IPS-NIHi11 (cell line): ENCODE measurements at regions not wholly inside any gene's neighbourhood (a gene's known extent, or its start where the extent isn't known, plus 50 kb on each side); places are given as distances from the start of the nearest gene placed in this dataset.
A peak's percentile ranks its signal among the peaks of the same experiment; 100 is the strongest.
"Not testable (repeated sequence)": the region's sequence is repeated elsewhere in the genome, so short reads cannot be mapped to it uniquely, and the experiment has no call there.

ENCODE experiments used
- DNase-seq: peaks from one replicate; pipeline ENCODE4 v3.0.0; 2012; ENCODE audit warnings: mixed read lengths, low spot score

- DNase-seq: no peak
Observed at GRCh38 chr1:38175121-38175520, 128.5 kb upstream of the POU3F1 start.

- DNase-seq: no peak
Observed at GRCh38 chr1:38173848-38174247, 127.3 kb upstream of the POU3F1 start.

- no peak for DNase-seq
Observed at GRCh38 chr1:38173157-38173831, 126.7 kb upstream of the POU3F1 start.

GRCh38 chr1:38169121-38169520, 122.5 kb upstream of the POU3F1 start:
- DNase-seq: no peak

- no peak for DNase-seq
Observed at GRCh38 chr1:38168365-38168764, 121.8 kb upstream of the POU3F1 start.

- DNase-seq: peak; percentile 25
Observed at GRCh38 chr1:38166461-38166860, 119.9 kb upstream of the POU3F1 start.

- DNase-seq: no peak
Observed at GRCh38 chr1:38153778-38154470, 107.3 kb upstream of the POU3F1 start.

GRCh38 chr1:38153066-38153777, 106.6 kb upstream of the POU3F1 start:
- peak; percentile 28 for DNase-seq

- DNase-seq: peak; percentile 28
Observed at GRCh38 chr1:38152351-38153065, 105.9 kb upstream of the POU3F1 start.

- DNase-seq: no peak
Observed at GRCh38 chr1:38151399-38151798, 104.8 kb upstream of the POU3F1 start.

- not testable (repeated sequence) for DNase-seq
Observed at GRCh38 chr1:38146079-38146478, 99.5 kb upstream of the POU3F1 start.

GRCh38 chr1:38142606-38143005, 96.0 kb upstream of the POU3F1 start:
- DNase-seq: no peak

- peak; percentile 23 for DNase-seq
Observed at GRCh38 chr1:38141483-38141882, 94.9 kb upstream of the POU3F1 start.

GRCh38 chr1:38139738-38140487, 93.3 kb upstream of the POU3F1 start:
- DNase-seq: peak; percentile 59

- peak; percentile 66 for DNase-seq
Observed at GRCh38 chr1:38138498-38139233, 92.1 kb upstream of the POU3F1 start.

GRCh38 chr1:38137164-38137563, 90.6 kb upstream of the POU3F1 start:
- no peak for DNase-seq

- DNase-seq: peak; percentile 36
Observed at GRCh38 chr1:38135625-38136414, 89.2 kb upstream of the POU3F1 start.

GRCh38 chr1:38134294-38134755, 87.7 kb upstream of the POU3F1 start:
- DNase-seq: no peak

- no peak for DNase-seq
Observed at GRCh38 chr1:38133756-38134155, 87.2 kb upstream of the POU3F1 start.

- no peak for DNase-seq
Observed at GRCh38 chr1:38133304-38133703, 86.7 kb upstream of the POU3F1 start.
